Body of pancreas (tissue), 4 donors: ENCODE measurements at regions not wholly inside any gene's neighbourhood (a gene's known extent, or its start where the extent isn't known, plus 50 kb on each side); places are given as distances from the start of the nearest gene placed in this dataset.

Experiments
- POLR2A ChIP-seq, 3 donors: fragments of 450-650 bp; IDR thresholded peaks; one replicate each; pipeline ENCODE4 v1.6.1; 2016; ENCODE audit warnings: antibody characterized with exemption in 3 of 3, mild to moderate bottlenecking in 2 of 3
- TF ChIP-seq, protein P1 (sequence below), 7 experiments: fragments of 450-650 bp in 4 of 7; fragments of 200-600 bp in 3 of 7; sonication (generic) in 3 of 7; IDR thresholded peaks; one replicate each; pipeline ENCODE4 v1.5.1; 2016 to 2019; ENCODE audit warnings: antibody characterized with exemption in 7 of 7

DNA sequence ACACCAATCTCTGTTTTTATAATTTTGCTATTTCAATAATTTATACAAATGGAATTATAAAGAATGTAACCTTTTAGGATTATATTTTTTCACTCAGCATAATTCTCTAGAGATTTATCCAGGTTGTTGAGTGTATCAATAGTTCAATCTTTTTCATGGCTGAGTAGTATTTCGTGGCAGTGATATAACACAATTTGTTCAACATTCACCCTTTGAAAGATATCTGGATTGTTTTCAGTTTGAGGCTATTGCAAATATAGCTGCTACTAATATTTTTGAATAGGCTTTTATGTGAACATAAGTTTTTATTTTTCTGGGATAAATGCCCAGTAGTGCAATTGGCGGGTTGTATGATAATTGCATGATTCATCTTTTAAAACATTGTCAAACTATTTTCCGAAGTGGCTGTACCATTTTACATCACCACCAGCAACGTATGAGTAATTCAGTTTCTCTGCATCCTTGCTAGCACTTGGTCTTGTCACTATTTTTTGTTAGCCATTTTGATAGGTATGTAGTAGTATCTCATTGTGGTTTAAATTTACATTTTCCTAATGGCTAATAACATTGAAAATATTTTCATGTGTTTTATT, 55.6 kb upstream of the ABCD3 start:
- TF ChIP-seq, protein P1, sequence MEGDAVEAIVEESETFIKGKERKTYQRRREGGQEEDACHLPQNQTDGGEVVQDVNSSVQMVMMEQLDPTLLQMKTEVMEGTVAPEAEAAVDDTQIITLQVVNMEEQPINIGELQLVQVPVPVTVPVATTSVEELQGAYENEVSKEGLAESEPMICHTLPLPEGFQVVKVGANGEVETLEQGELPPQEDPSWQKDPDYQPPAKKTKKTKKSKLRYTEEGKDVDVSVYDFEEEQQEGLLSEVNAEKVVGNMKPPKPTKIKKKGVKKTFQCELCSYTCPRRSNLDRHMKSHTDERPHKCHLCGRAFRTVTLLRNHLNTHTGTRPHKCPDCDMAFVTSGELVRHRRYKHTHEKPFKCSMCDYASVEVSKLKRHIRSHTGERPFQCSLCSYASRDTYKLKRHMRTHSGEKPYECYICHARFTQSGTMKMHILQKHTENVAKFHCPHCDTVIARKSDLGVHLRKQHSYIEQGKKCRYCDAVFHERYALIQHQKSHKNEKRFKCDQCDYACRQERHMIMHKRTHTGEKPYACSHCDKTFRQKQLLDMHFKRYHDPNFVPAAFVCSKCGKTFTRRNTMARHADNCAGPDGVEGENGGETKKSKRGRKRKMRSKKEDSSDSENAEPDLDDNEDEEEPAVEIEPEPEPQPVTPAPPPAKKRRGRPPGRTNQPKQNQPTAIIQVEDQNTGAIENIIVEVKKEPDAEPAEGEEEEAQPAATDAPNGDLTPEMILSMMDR (IDR thresholded peaks at IDR 0.05): no peak
- no peak for TF ChIP-seq POLR2A (IDR thresholded peaks at IDR 0.05)
